CD4-positive, alpha-beta T cell (primary cell): ENCODE measurements at regions not wholly inside any gene's neighbourhood (a gene's known extent, or its start where the extent isn't known, plus 50 kb on each side); places are given as distances from the start of the nearest gene placed in this dataset.

Source experiments
- ATAC-seq: fragments of 200-7000 bp; cut with Tn5 transposase; one replicate; pipeline ENCODE4 v1.10.0; 2022; ENCODE audit warnings: mild to moderate bottlenecking; ENCODE audit not compliant: poor library complexity
- CTCF ChIA-PET: fragments of 350-600 bp; sonication (Branson Sonifier 250); formaldehyde crosslinking; loops from one replicate; lab custom pipeline; 2021; ENCODE audit warnings: antibody characterized with exemption, inconsistent platforms; lab: Charles Lee
- POLR2A ChIA-PET: fragments of 350-600 bp; sonication (Branson Sonifier 250); formaldehyde crosslinking; loops from one replicate; lab custom pipeline; 2021; ENCODE audit warnings: antibody characterized with exemption, inconsistent platforms; lab: Charles Lee
- DNase-seq, 14 experiments: peaks; one replicate each; pipeline ENCODE4 v3.0.0-alpha.2; 2013 to 2020; ENCODE audit warnings: mixed read lengths in 2 of 14
- H3K27ac ChIP-seq, 2 donors: one replicate each; pipeline versions ENCODE4 v1.5.1 to v1.7.0; 2013; ENCODE audit warnings: low read length in 2 of 2, low read depth in 1 of 2, mild to moderate bottlenecking in 1 of 2
- H3K27me3 ChIP-seq, 2 experiments: 1 replicate in 1 of 2; 2 replicates in 1 of 2; pipeline versions ENCODE4 v1.6.1 to v1.7.0; 2013; ENCODE audit warnings: low read length in 2 of 2, control low read depth in 1 of 2, mild to moderate bottlenecking in 1 of 2, moderate library complexity in 1 of 2; ENCODE audit not compliant: insufficient read depth in 2 of 2, control insufficient read depth in 1 of 2
- H3K36me3 ChIP-seq: one replicate; pipeline ENCODE4 v1.6.1; 2013; ENCODE audit warnings: low read length, control low read depth; ENCODE audit not compliant: insufficient read depth
- H3K4me1 ChIP-seq: one replicate; pipeline ENCODE4 v1.6.1; 2013; ENCODE audit warnings: low read length, control low read depth; ENCODE audit not compliant: insufficient read depth
- H3K4me3 ChIP-seq: one replicate; pipeline ENCODE4 v1.5.1; 2013; ENCODE audit warnings: mild to moderate bottlenecking, low read length, moderate library complexity
- H3K9me3 ChIP-seq, 2 experiments: 1 replicate in 1 of 2; 2 replicates in 1 of 2; pipeline versions ENCODE4 v1.6.1 to v1.7.0; 2013; ENCODE audit warnings: low read length in 2 of 2, mild to moderate bottlenecking in 2 of 2, control low read depth in 1 of 2, moderate library complexity in 1 of 2; ENCODE audit not compliant: control insufficient read depth in 1 of 2, insufficient read depth in 1 of 2
- H3K27ac Mint-ChIP-seq: one replicate; pipeline ENCODE4 v1.8.0; 2020; ENCODE audit warnings: mixed read lengths
- H3K27me3 Mint-ChIP-seq: one replicate; pipeline ENCODE4 v1.8.0; 2021; ENCODE audit warnings: mixed read lengths
- H3K36me3 Mint-ChIP-seq: one replicate; pipeline ENCODE4 v1.8.0; 2021; ENCODE audit warnings: low read depth, mixed read lengths
- H3K4me1 Mint-ChIP-seq: one replicate; pipeline ENCODE4 v1.8.0; 2021; ENCODE audit warnings: low read depth, mixed read lengths
- H3K4me3 Mint-ChIP-seq: one replicate; pipeline ENCODE4 v1.8.0; 2020; ENCODE audit warnings: mild to moderate bottlenecking, mixed read lengths
- H3K9me3 Mint-ChIP-seq: one replicate; pipeline ENCODE4 v1.8.0; 2020; ENCODE audit warnings: mixed read lengths
- CTCF ChIP-seq: fragments of 200-600 bp; IDR thresholded peaks from one replicate; pipeline ENCODE4 v1.8.0; 2022; ENCODE audit warnings: antibody characterized with exemption, mild to moderate bottlenecking
- intact Hi-C, 2 experiments: fragments of 100-400 bp; cut with DNase I in 1 of 2; cut with micrococcal nuclease in 1 of 2; formaldehyde crosslinking; loops; one replicate each; pipeline versions ENCODE4 v1.15.1 to v1.9.0; 2023 to 2025; cut with DNase I, micrococcal nuclease

GRCh38 chr22:27385261-27385998, 416.1 kb downstream of the MN1 start:
- no peak for ATAC-seq
- intact Hi-C loops = no loop called here

GRCh38 chr22:27386186-27386585, 415.4 kb downstream of the MN1 start:
- CTCF ChIA-PET = no interaction called here
- DNase-seq = no peak
- H3K4me1 Mint-ChIP-seq = no peaks in the 10 kb centered on the region
- Histone ChIP-seq H3K27ac (no peak overlapping the region), H3K27me3 (no peaks in the 10 kb centered on the region), H3K9me3 (no peaks in the 10 kb centered on the region), H3K4me1 (no peaks in the 10 kb centered on the region), H3K4me3 (no peak overlapping the region), H3K36me3 (no peaks in the 10 kb centered on the region)
- intact Hi-C loops = no loop called here
- TF ChIP-seq CTCF = no peak
- POLR2A ChIA-PET = no interaction called here
- H3K36me3 Mint-ChIP-seq = no peaks in the 10 kb centered on the region
- no peaks in the 10 kb centered on the region for H3K9me3 Mint-ChIP-seq
- peaks cover 11% of the 10 kb centered on the region for H3K27me3 Mint-ChIP-seq
- no peak overlapping the region for H3K4me3 Mint-ChIP-seq
- no peak for ATAC-seq
- no peak overlapping the region for H3K27ac Mint-ChIP-seq

More at GRCh38 chr22:27385261-27385998, 416.1 kb downstream of the MN1 start:
- ChIA-PET POLR2A (no interaction called here), CTCF (no interaction called here)
- no peak for DNase-seq
- no peaks in the 10 kb centered on the region for H3K36me3 Mint-ChIP-seq
- H3K27ac ChIP-seq = no peak overlapping the region
- no peaks in the 10 kb centered on the region for H3K9me3 ChIP-seq
- H3K27me3 Mint-ChIP-seq = peaks cover 11% of the 10 kb centered on the region
- no peak for TF ChIP-seq CTCF
- H3K4me3 Mint-ChIP-seq = no peak overlapping the region
- no peaks in the 10 kb centered on the region for H3K36me3 ChIP-seq
- no peaks in the 10 kb centered on the region for H3K9me3 Mint-ChIP-seq
- H3K27me3 ChIP-seq = no peaks in the 10 kb centered on the region
- no peak overlapping the region for H3K4me3 ChIP-seq
- no peaks in the 10 kb centered on the region for H3K4me1 ChIP-seq
- no peaks in the 10 kb centered on the region for H3K4me1 Mint-ChIP-seq
- no peak overlapping the region for H3K27ac Mint-ChIP-seq

- POLR2A ChIA-PET = no interaction called here
- Mint-ChIP-seq H3K27ac (no peak overlapping the region), H3K4me3 (no peak overlapping the region), H3K27me3 (peaks cover 11% of the 10 kb centered on the region), H3K9me3 (no peaks in the 10 kb centered on the region), H3K4me1 (no peaks in the 10 kb centered on the region), H3K36me3 (no peaks in the 10 kb centered on the region)
- intact Hi-C loops = no loop called here
- CTCF ChIA-PET = no interaction called here
- H3K36me3 ChIP-seq = no peaks in the 10 kb centered on the region
- no peaks in the 10 kb centered on the region for H3K9me3 ChIP-seq
- no peak for DNase-seq
- no peaks in the 10 kb centered on the region for H3K27me3 ChIP-seq
- no peaks in the 10 kb centered on the region for H3K4me1 ChIP-seq
- ATAC-seq = no peak
- TF ChIP-seq CTCF = no peak
- no peak overlapping the region for H3K4me3 ChIP-seq
- H3K27ac ChIP-seq = no peak overlapping the region
Measured at GRCh38 chr22:27387561-27387960, 414.0 kb downstream of the MN1 start.
